Activated CD4-positive, CD25-positive, alpha-beta regulatory T cell treated with anti-CD3 and anti-CD28 coated beads, Interleukin-2, amount 50 U/mL, for 24 hours (primary cell): ENCODE measurements at regions not wholly inside any gene's neighbourhood (a gene's known extent, or its start where the extent isn't known, plus 50 kb on each side); places are given as distances from the start of the nearest gene placed in this dataset.
"Not testable (repeated sequence)": the region's sequence is repeated elsewhere in the genome, so short reads cannot be mapped to it uniquely, and the experiment has no call there.

ENCODE experiments used
- ATAC-seq, 2 donors: fragments of 150-1000 bp; cut with Tn5 transposase; one replicate each; pipeline ENCODE4 v1.10.0; 2021; ENCODE audit warnings: mild to moderate bottlenecking in 1 of 2, moderate library complexity in 1 of 2

DNA sequence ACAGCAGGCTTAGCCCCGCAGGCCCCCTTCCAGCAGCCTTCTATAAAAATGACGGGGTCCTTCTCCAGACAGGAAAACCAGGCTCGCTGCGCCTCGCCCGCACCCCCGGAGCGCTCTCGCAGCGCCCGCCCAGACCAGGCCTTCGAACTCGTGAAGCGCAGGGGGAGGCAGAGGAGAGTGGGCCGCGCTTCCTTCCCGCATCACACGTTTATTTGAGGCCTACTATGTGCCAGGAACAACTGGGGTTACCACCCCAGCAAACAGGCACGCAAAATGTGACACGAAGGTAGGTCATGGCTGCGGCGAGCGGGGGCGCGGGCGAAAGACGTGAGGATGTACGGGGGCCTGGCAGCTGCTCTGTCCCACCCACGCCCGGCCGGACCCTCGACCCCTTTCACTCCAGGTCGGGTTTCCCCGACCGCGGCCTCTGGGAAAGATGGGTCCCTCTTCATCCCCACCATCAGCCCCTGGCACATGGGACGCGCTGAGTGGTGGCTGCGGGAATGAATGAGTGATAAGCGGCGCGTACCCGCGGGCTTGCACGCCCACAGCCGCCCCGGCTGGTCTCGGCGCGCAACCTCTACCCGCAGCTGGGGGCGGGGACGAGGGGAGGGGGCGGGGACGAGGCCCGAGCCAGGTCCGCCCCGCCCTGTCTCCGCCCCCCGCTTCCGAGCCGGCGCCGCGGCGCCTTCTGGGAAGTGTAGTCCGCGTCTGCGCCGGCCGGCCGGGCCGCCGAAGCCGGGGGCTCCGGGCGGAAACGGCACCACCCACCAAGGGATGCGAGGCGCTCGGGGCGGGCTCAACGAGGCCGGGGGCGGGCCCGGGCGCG, 59.1 kb downstream of the ZNF467 start:
- peak; percentile 88 to 91 for ATAC-seq

DNA sequence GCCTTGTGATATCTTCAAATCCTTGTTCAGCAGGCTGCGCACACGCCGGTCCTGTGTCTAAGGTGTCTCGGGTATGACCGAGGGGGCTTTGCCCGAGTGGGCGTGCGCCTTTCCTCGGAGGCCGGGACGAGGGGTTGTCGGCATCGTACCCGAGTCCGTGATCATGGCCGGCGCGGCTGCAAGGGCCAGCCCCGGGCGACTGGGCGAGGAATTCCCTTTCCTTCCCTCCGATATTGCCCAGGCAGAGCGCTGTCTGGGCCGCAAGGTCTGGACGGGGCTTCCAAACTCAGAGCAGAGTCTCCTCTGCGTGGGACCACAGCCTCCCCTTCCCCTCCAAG, 59.7 kb downstream of the ZNF467 start:
- ATAC-seq, result no peak

DNA sequence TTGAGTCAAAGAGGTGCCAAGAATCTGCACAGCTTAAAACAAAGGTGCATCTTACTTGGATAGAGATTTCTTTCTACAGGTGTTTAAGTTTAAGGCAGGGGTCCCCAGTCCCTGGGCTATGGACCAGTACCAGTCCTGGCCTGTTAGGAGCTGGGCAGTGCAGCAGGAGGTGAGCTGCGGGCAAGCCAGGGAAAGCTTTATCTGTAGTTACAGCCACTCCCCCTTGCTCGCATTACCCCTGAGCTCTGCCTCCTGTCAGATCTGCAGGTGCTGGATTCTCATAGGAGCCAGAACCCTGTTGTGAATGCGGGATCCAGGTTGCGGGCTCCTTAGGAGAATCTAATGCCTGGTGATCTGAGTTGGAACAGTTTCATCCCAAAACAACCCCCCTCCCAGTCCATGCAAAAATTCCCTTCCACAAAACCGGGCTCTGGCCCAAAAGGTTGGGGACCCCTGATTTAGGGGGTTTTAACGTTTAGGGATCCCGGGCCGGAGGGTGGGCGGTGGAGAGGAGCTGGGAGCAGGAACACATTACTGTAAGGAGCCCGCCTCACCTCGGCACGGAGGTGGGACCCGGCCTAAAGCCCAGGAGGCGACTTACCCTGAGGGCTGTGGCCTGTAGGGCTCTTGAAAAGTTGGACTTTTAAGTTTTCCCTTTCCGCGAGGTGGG, 60.2 kb downstream of the ZNF467 start:
- ATAC-seq, result no peak

DNA sequence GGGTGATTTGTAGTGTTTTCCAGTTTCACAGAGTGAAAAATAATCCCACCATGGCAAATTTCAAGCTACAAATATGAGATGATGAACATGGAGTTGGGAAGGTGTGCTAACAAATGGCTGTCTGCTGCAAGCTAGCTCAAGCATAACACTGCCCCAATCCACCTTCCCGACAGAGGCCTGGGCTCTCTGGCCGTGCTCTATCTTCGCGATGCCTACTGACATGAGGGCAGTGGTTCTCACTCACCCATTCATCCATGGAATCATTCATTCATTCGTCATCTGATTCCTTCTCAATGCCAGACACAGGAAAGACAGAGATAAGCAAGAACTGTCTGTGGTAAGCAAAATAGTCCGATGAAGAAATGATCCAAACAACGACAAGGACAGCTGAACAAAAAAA, 65.4 kb downstream of the ZNF467 start:
- ATAC-seq, result no peak

DNA sequence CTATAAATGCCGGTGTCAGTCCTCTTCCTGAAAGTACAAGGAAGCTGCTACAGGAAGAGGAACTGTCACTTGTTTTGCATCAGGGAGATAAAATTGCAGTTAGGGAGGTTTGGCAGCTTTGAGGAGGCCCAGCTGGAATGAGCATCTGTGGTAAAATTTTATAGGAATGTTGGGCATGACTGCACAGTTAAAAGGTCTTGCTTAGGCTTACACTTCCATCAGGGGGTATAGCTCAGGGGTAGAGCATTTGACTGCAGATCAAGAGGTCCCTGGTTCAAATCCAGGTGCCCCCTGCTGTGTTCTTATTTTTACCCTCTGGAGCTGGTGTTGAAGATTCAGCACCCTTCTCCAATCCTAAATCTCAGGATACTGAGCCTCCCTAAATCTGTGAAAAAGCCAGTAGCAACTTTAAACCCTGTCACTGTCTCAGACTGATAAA, 65.9 kb downstream of the ZNF467 start:
- no peak for ATAC-seq

DNA sequence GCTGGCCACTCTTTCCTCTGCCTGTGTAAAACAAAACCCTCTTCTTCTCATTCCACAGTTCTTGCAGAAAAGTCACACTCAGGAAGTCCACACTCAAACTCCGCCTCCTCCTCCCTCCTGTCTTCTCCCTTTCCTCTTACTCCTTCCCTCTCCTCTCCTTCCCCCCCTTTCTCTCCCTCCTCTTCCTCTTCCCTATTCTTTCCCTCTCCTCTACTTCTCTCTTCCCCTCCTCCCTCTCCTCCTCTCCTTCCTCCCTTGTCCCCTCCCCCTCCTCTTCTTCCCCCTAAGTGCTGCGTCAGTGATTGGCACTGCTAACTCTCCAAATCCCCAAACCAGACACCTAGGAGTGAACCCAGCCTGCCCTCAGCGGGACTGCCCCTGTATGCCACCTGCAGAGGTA, 67.0 kb downstream of the ZNF467 start:
- ATAC-seq, result no peak

DNA sequence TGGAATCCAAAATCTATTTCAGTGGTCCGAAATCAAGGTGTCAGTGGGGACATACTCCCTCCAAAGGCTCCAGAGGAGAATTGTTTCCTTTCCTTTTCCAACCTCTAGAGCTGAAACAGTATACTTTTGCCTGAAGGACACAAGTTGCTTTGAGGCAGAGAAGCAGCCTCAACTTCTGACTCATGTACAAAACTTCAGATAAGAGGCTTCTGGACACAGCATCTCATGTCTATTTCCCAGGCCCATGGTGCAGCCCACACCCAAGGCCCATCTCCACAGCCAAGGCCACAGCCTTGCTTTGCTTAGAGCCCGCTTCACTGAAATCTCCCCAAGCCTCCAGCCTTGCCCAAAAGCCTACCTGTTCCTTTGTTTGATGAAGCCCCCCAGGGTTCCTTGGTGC, 68.9 kb downstream of the ZNF467 start:
- ATAC-seq, result no peak

DNA sequence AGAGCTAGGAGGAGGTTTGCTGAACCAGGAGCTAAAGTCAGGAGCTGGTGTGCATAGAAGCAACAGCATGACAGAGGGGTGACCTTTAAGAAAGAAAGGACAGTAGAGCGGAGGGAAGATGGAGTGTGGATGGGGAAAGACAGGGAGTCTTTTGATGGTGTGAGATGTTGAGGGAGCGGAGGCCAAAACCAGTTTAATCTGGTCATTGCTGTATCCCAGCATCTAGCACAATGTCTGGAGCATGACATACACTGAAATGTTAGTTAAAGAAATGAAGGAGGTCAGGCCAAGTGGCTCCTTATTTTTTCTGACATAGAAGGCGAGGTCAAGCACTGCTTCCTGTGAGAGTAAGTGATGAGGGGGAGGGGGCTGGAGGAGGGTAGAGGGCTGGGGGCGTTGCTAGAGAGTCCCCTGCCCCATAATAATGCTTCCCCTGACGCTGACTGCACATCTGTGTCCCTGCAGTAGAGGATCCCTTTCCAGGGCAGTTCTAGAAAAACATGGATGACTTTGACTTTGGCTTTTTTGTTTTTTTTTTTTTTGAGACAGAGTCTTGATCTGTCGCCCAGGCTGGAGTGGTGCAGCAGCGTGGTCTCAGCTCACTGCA, 70.2 kb downstream of the ZNF467 start:
- no peak for ATAC-seq

DNA sequence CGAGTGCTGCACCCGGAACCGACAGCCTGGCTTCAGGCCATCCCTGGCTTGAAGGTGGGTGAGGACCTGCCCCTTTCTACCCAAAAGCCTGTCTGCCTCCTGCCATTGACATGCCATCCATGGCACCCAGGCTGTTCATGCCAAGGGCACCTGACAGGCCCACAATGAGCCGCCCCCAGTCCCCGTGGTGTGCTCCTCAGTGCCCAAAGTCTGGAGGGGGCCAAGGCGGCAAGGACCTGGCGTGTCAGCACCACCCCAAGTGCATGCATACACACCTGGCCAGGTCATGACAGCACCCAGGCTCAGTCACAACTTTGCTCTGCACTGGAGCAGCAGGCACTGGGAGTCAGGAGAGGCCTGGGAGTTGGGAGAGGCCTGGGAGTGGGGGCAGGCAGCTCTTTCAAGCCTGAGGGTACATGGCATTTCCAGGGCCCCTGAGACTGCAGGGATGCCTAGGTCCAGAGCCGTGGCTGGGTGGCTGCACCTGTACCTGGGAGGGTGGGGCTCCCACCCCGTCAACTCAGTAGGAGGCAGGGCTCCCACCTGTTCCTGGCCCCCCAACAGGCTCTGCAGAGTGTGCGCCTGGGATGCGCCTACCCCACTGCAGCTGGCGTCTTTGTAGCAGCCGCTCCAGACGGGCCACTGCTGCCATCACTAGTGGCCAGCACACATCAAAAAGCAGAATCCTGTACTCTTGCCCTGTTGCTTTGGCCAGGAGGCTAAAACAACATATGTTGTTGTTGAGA, 71.7 kb downstream of the ZNF467 start:
- no peak for ATAC-seq

DNA sequence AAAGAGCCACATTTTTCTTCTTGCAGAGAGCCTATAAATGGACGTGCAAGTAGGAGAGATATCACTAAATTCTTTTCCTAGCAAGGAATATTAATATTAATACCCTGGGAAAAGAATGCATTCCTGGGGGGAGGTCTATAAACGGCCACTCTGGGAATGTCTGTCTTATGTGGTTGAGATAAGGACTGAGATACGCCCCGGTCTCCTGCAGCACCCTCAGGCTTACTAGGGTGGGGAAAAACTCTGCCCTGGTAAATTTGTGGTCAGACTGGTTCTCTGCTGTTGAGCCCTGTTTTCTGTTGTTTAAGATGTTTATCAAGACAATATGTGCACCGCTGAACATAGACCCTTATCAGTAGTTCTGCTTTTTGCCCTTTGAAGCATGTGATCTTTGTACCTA, 75.6 kb downstream of the ZNF467 start:
- ATAC-seq, result not testable (repeated sequence)

DNA sequence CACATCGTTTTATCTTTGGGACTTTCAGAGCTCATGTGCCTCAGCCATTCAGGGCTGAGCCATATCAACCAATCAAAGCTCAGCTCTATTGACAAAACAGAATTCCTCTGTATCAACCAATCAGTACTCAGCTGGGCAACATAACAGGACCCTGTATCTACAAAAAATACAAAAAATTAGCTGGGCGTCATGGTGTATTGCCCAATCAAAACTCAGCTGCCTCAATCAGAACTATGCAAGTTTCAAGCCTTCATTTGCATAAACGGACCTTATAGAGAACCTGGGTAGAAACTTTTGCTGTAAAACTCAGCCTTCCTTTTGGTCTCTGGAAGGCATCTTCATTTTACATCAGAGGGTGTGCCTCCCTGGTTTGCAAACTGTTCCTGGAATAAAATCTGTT, 77.1 kb downstream of the ZNF467 start:
- no peak for ATAC-seq

DNA sequence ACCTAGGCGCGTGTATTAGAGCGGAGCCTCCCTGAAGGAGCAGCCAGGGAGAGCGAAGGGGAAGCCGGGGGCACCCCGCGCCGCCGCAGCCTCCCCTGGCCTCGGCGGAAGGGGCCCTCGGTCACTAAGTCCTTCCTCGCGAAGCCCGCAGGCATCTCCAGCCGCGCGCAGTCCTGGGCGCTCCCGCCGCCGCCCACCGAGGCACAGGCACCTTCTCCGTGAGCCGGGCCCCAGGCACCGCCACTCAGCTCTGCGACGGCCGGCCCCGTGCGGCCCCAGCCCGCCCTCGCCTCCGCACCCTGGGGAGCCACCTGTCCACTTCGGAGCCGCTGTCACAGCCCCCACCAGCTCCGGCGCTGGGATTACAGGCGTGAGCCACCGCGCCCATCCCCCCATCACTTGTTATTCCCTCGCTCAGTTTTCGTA, 80.8 kb downstream of the ZNF467 start:
- no peak for ATAC-seq

DNA sequence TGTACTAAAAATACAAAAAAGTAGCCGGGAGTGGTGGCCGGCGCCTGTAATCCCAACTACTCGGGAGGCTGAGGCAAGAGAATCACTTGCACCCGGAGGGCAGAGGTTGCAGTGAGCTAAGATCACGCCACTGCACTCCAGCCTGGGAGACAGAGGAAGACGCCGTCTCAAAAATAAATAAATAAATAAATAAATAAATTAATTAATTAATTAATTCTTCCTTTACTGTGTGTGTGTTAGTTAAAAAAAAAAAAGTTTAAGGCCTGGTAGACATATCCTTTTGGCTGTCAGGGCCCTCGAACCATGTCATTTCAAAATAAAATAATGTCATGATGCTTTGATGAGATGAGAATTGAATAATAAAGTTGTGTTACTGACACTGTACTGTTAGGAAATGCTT, 81.3 kb downstream of the ZNF467 start:
- no peak for ATAC-seq

DNA sequence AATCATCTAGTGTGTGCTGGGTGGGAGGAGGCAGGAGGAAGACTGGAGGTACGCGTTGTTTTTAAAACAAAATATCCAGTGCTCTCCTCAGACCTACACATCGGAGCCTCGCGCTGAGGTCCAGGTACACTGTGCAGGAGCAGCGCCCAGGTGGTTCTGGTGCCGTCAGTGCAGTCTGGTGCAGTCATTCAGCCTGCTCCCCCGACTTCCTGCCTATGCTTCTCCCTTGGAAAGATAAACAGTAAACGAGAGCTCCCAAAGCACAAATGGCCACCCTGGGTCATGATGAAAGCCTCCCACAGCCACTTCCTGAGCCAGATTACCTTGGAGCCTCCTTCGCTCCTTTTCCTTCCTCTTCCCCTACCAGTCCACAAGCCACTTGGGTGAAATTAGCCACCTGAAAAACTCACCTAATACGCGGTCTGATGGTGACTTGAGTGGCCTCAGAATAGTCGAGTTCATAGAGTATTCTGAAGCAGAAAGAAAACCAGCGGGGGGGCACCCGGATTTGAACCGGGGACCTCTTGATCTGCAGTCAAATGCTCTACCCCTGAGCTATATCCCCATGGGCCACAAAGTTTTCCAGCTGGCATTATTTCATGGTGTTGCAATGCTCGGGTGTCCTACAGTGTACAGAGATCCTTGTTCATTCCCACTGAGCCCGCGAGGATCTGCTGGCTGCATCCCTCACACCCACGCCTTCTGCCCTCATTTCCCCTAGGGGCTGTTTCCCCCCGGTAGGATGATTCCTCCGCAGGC, 82.5 kb downstream of the ZNF467 start:
- ATAC-seq, result no peak

DNA sequence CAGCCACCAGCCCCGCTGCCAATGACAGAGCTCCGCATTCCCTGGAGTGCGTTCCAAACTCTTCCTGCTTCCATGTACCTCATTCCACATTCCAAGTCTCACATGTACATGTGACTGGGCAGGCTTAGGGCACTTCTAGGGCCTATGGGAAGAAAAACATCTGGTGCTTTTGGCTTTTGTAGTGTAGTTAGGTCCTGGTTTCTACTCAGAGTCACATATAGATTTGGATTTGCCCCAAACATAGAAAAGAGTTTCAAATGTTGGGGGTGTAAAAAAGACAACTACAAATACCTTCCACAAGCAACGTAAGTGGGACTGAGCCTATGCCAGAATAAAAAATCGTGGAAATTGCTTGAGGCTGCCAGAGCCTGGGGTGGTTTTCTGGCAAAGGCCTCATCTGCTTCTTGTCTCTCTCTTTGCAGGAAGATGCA, 84.1 kb downstream of the ZNF467 start:
- no peak for ATAC-seq

DNA sequence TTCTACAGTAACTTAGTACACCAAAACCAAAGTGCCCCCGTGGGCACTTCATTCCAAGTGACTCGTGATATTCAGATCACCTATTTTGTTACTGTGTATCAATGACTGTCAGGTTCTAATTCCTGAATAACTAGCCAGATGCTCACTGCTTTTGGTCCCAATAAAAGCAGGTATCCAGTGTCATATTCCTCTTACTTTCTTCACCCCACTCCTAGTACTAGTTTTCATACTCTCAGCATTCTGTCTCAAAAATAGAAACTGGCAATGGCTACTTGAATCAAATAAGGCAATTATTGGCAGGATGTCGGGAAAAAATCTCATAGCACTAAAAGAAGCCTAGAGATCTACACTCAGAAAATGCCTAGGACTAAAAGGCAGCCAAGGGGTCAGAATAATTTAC, 84.6 kb downstream of the ZNF467 start:
- ATAC-seq, result no peak

DNA sequence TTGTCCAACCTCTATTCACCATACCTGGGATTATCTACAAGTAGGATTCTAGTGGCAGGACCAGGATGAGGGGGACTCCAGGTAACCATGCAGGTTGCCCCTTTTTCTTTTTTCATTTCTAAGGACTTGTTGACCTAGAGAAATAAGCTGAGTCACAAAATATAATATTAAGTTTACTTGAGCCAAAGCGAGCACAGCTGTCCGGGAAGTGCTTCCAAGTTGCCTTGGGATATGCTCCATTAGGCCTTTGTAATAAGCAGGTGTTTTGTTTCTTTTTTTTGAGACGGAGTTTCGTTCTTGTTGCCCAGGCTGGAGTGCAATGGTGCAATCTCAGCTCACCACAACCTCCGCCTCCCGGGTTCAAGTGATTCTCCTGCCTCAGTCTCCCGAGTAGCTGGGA, 85.6 kb downstream of the ZNF467 start:
- ATAC-seq, result not testable (repeated sequence)

DNA sequence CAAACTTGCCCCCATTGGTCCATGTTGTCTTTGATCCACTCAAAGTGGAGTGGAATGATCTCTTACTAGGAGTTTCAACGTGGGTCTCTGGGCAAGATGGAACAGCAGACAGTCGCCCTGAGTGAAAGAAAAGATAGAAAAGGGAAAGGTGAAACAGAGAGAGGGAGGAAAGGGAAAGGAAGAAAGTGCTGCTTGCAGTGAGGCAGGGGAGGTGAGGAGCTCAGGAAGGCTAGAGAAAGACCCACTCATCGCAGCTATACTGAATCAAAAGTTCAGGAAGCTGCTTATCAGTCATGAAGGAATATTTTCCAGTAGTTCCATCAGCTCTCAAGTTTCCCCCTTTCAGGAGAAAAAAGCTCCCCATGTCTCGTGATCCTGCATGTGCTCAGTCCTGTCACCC, 86.9 kb downstream of the ZNF467 start:
- ATAC-seq, result no peak

DNA sequence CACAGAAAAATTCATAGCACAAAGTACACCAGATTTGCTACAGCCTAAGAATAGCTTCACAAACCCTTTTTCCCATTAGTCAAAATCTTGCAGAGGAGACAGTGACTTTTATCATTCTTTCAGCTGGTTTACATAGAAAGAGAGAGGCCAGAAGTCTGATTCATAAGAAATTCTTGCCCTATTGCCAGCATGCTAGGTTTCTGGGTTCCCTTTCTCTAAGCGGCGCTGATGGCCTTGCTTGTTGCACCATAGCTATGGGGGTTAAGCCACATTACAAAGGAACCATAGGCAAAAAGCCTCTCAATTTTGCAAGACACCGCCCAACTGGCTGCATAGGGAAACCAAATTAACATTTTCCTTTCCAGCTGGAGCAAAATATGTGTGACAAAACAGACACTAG, 87.4 kb downstream of the ZNF467 start:
- ATAC-seq, result no peak

DNA sequence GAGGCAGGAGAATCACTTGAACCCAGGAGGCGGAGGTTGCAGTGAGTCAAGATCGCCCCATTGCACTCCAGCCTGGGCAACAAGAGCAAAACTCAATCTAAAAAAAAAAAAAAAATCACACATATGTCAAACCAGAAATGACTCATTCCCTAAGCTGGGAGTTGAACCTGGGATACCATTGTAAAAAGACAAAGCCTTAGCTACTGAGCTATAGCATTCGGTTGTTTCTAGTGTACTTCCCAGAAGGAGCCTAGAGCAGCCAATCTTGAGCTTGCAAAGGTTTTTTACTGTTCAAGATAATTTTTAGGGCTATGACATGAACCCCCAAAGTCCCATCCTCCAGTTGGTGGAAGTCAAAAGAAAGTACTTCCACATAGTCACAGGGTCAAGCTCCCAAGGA, 87.9 kb downstream of the ZNF467 start:
- no peak for ATAC-seq

DNA sequence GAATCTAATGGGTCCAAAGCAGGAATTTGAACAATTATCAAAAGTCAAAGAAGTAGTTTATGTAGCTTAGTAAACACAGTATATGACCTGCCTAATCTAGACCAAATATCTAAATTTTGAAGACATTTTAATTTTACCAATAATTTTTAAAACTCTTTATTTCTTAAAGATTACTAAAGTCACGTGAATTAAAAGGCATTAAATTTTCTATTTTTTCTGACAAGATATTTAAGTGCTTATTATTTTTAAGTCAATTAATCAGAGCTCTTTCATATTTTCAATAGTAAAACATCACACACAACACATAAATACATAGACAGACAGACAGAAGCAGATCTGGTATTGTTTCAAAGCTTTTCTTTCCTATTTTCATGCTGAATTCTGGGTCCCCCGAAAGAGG, 89.5 kb downstream of the ZNF467 start:
- no peak for ATAC-seq

DNA sequence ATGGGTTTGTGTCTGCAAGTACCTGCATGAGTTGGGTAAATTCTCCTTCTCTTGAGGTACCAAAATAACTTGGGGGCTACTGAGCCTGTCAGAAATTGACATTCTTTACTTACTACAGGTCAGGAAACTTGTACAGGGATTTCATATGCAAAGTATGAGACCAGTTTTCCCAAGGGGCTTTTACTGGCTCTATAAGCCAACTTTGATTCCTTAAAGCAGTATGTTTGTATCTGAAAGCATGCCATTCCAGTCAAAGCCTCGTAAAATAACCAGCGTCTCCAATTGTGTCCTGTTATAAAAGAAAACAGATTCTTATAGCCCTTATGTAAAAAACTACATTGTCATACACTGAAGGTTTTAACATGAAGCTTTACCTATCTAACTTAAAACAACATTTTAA, 90.2 kb downstream of the ZNF467 start:
- ATAC-seq, result no peak

DNA sequence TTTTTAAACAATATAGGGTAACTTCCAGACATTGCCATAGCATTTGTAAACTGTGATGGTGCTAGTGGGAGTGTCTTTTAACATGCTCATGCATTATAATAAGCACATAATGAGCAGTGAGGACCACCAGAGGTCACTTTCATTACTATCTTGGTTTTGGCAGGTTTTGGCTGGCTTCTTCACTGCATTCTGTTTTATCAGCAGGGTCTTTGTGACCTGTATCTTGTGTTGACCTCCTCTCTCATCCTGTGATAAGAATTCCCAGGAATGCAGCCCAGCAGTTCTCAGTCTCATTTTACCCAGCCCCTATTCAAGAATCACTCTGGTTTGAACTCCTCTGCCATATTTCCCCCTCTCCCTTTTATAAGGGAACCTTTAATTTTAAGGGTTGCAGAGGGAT, 91.3 kb downstream of the ZNF467 start:
- no peak for ATAC-seq
